Choroid plexus epithelial cell (primary cell): ENCODE measurements at regions not wholly inside any gene's neighbourhood (a gene's known extent, or its start where the extent isn't known, plus 50 kb on each side); places are given as distances from the start of the nearest gene placed in this dataset.

Source experiments
- DNase-seq: peaks from one replicate; pipeline ENCODE4 v3.0.0-alpha.2; 2010; ENCODE audit warnings: low read depth
- H3K4me3 ChIP-seq: 2 replicates; pipeline ENCODE4 v1.5.1; 2011; ENCODE audit warnings: low read depth, mild to moderate bottlenecking, control low read depth, low read length, moderate library complexity
- TF ChIP-seq, protein P1 (sequence below): conservative IDR thresholded peaks from 2 replicates; pipeline ENCODE4 v1.5.1; 2011; ENCODE audit warnings: low read depth, mild to moderate bottlenecking, control low read depth, inconsistent platforms, low read length, moderate library complexity

DNA sequence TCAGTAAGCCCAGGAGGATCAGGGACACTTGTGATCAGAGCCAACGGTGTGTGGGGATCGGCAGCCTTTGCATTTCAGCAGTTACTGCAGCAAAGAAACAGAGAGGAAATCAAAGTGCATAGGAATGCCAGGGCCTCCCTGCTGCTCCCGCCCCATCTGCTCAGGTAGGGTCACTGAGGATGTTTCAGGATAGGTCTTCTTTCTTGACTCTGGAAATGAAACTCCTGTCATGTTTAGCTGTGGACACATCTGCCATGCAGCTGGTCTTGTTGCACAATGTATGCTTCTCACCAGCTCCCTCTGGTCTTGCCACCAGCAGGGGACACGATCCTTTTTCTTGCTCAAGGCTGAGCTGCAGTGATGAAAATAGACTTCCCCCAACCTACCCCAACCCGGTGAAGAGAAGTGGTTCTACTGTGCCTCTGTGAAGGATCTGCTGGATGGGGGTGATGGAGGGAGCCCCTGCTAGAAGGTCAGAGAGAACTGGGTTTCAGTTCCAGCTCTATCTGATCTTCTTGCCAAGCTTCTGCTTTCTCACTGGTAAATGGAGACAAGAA lies 185.2 kb upstream of the KLF4 start:
- DNase-seq = peak; percentile 40
- TF ChIP-seq, protein P1, sequence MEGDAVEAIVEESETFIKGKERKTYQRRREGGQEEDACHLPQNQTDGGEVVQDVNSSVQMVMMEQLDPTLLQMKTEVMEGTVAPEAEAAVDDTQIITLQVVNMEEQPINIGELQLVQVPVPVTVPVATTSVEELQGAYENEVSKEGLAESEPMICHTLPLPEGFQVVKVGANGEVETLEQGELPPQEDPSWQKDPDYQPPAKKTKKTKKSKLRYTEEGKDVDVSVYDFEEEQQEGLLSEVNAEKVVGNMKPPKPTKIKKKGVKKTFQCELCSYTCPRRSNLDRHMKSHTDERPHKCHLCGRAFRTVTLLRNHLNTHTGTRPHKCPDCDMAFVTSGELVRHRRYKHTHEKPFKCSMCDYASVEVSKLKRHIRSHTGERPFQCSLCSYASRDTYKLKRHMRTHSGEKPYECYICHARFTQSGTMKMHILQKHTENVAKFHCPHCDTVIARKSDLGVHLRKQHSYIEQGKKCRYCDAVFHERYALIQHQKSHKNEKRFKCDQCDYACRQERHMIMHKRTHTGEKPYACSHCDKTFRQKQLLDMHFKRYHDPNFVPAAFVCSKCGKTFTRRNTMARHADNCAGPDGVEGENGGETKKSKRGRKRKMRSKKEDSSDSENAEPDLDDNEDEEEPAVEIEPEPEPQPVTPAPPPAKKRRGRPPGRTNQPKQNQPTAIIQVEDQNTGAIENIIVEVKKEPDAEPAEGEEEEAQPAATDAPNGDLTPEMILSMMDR = peak; percentile 21
- H3K4me3 ChIP-seq = no peak overlapping the region

DNA sequence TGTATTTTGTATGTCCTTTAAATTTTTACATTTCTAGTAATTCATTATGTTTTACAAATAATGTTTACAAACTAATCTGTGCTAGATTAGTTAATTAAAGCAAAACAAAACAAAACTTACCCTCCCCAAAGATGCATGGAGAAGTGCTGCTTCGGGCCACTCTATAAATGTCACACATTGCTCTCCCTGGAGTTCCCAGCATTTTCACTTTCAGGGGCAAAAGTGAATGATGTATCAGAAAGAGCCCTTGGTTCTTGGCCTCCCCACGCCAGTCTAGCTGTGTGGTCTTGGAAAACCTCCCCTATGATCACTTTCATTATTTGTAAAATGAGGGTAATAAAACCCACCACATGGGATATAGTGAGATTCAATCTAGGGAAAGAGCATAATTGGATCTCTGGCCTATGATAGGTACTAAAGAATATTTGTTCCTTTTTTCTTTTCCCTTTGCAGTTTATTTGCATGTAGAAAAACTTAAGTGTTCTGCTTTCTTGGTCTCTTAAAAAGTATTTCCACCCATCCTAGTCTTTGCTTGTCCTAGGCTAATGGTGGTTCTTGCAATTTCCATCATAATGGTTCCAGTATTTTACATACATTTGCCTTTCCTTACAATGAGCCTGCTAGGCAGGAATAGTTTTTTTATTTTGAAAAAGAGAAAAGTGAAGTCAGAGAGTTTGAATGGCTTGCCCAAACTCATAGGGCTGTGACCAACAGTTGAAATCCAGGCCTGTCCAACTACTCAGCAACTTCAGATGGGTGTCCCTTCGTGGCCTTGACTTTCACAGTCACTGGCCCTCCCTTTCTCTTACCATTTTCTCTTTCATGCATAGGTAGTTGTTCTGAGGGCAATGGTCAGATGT lies 184.5 kb upstream of the KLF4 start:
- DNase-seq = no peak
- TF ChIP-seq, protein P1 = no peak
- no peak overlapping the region for H3K4me3 ChIP-seq

- TF ChIP-seq, protein P1 = no peak
- no peak for DNase-seq
- H3K4me3 ChIP-seq = no peak overlapping the region
Measured at GRCh38 chr9:107671588-107671987, 182.0 kb upstream of the KLF4 start.

- no peak for DNase-seq
- TF ChIP-seq, protein P1 = no peak
- no peak overlapping the region for H3K4me3 ChIP-seq
Measured at GRCh38 chr9:107669422-107669821, 179.9 kb upstream of the KLF4 start.

DNA sequence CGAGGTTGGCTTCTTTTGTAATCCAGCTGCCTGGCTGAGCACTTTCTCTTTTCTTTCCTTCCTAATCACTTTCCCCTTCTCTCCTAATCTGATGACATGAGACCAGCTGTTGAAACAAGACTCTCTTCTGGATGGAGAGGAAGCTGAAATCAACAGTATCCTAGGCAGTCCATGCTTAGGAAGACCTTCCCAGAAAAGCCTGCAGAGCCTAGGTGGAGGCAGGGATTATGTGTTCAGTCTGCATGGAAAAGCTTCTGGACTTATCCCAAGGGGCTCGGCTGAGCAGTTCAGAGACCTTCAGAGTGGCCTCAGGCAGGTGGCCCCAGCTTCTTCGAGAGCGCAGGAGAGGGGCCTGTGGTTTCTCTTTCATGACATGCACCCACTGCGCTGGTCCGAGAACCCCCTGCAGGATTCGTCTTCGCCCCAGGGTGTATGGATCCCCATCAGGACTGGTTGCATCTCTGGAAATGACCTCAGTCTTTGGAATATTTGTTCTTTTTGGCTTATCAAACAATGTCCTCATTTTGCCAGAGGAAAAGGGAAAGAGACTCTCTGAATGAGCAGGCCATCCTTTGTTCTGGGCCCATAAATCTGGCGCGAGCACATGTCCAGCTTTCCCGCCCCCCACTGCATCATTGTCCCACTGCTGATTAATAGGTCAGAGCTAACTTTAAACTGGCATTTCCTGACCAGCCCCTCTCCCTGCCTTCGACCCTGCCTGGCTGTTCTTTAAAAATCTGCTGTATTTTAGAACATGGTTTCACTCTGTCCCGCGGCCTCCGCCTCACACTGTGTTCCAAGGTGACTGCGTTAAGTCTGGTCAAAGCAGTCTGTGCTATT lies 177.9 kb upstream of the KLF4 start:
- TF ChIP-seq, protein P1 = no peak
- DNase-seq = peak; percentile 9
- H3K4me3 ChIP-seq = no peak overlapping the region

- no peak for DNase-seq
- H3K4me3 ChIP-seq = no peak overlapping the region
- TF ChIP-seq, protein P1 = no peak
Measured at GRCh38 chr9:107665057-107665456, 175.5 kb upstream of the KLF4 start.
